Thoracic aorta (tissue), 2 donors: ENCODE measurements at regions not wholly inside any gene's neighbourhood (a gene's known extent, or its start where the extent isn't known, plus 50 kb on each side); places are given as distances from the start of the nearest gene placed in this dataset.

Source experiments
- ATAC-seq: fragments of 150-250 bp; one replicate; pipeline ENCODE4 v1.8.0; 2017; ENCODE audit warnings: low read depth; ENCODE audit not compliant: insufficient number of reproducible peaks, low FRiP score
- DNase-seq: peaks from one replicate; pipeline ENCODE4 v3.0.0-alpha.2; 2020; ENCODE audit warnings: low spot score
- H3K27ac ChIP-seq, 2 donors: fragments of 200-600 bp; sonication (generic); 1 replicate in 1 of 2; 2 replicates in 1 of 2; pipeline ENCODE4 v1.5.1; 2016; ENCODE audit warnings: mild to moderate bottlenecking in 2 of 2, moderate library complexity in 2 of 2
- H3K27me3 ChIP-seq: fragments of 200-600 bp; sonication (generic); replicated peaks from 2 replicates; pipeline ENCODE4 v1.6.0; 2016; ENCODE audit warnings: mild to moderate bottlenecking; ENCODE audit not compliant: insufficient read depth
- H3K36me3 ChIP-seq: fragments of 200-600 bp; sonication (generic); one replicate; pipeline ENCODE4 v1.5.1; 2016
- H3K4me1 ChIP-seq, 2 donors: fragments of 200-600 bp; sonication (generic); 1 replicate in 1 of 2; 2 replicates in 1 of 2; pipeline versions ENCODE4 v1.5.1 to v1.6.0; 2016; ENCODE audit warnings: low read depth in 2 of 2, mild to moderate bottlenecking in 1 of 2; ENCODE audit not compliant: control insufficient read depth in 1 of 2
- H3K4me3 ChIP-seq: fragments of 200-600 bp; sonication (generic); 2 replicates; pipeline ENCODE4 v1.5.1; 2016; ENCODE audit warnings: mild to moderate bottlenecking
- H3K9me3 ChIP-seq: fragments of 200-600 bp; sonication (generic); 2 replicates; pipeline ENCODE4 v1.5.1; 2016
- TF ChIP-seq, protein P1 (sequence below): fragments of 200-600 bp; sonication (generic); IDR thresholded peaks from one replicate; pipeline ENCODE4 v1.5.1; 2019; ENCODE audit warnings: antibody characterized with exemption

DNA sequence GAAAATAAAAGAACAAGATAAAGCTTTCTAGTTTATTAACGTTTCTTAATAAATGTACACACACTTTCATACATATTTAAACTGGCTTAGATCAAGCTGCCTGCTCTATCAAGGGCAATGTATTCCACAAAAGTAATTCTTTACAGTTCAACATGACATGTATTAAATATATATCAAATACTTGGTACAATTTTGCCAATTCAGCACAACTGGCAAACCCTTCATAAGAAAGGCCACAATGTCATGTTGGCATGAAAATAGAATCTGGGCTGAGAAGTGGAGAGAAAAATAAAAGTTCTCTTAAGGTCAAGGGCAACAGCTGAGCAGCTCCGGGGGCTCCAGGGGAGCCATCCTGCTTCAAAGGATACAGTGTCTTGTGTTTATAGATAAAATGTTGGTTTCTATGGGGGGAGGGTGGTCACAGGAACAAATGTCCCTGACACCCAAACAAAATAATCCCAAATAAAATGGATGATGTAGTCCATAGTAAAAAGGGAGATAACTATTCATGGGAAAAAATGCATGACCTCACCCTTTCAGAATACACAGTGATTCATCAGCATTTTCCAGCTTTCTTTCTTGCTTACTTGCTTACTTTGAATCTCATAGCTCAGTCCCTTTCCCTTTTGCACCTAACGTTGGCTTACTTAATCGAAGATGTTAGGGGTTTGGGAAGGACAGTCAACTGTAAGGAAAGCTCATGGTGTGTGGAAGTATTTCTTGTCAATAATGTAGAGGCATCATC lies 494.9 kb downstream of the NYAP2 start:
- peaks cover 0 to 7% of the 10 kb centered on the region in 2 donors for H3K4me1 ChIP-seq
- no peak for DNase-seq
- no peaks in the 10 kb centered on the region for H3K27me3 ChIP-seq
- no peaks in the 10 kb centered on the region for H3K9me3 ChIP-seq
- H3K27ac ChIP-seq = no peak overlapping the region
- H3K4me3 ChIP-seq = no peak overlapping the region
- TF ChIP-seq, protein P1, sequence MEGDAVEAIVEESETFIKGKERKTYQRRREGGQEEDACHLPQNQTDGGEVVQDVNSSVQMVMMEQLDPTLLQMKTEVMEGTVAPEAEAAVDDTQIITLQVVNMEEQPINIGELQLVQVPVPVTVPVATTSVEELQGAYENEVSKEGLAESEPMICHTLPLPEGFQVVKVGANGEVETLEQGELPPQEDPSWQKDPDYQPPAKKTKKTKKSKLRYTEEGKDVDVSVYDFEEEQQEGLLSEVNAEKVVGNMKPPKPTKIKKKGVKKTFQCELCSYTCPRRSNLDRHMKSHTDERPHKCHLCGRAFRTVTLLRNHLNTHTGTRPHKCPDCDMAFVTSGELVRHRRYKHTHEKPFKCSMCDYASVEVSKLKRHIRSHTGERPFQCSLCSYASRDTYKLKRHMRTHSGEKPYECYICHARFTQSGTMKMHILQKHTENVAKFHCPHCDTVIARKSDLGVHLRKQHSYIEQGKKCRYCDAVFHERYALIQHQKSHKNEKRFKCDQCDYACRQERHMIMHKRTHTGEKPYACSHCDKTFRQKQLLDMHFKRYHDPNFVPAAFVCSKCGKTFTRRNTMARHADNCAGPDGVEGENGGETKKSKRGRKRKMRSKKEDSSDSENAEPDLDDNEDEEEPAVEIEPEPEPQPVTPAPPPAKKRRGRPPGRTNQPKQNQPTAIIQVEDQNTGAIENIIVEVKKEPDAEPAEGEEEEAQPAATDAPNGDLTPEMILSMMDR = no peak
- ATAC-seq = no peak
- no peaks in the 10 kb centered on the region for H3K36me3 ChIP-seq

DNA sequence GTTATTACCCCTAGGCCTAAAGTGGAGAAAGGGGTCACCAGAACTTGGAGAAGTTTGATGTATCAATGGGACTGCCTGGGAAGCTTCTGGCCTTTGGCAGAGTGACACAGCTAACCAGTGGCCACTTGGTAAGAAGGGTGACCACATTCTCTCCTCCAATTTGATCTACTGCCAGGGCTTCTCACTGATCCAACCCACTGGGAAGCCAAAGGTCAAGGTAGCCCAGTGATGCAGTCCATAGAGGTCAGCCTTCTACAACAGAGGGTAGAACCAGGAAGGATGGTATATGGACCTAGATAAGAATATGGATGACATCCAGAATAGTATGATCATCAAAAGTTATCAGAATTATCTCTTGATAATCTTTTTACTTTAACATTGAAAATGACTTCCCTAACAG lies 493.6 kb downstream of the NYAP2 start:
- DNase-seq (no peak), ATAC-seq (no peak)
- no peak overlapping the region for H3K27ac ChIP-seq
- no peaks in the 10 kb centered on the region for H3K27me3 ChIP-seq
- H3K4me1 ChIP-seq = peaks cover 0 to 7% of the 10 kb centered on the region in 2 donors
- H3K4me3 ChIP-seq = no peak overlapping the region
- H3K9me3 ChIP-seq = no peaks in the 10 kb centered on the region
- H3K36me3 ChIP-seq = no peaks in the 10 kb centered on the region
- TF ChIP-seq, protein P1 = no peak

DNA sequence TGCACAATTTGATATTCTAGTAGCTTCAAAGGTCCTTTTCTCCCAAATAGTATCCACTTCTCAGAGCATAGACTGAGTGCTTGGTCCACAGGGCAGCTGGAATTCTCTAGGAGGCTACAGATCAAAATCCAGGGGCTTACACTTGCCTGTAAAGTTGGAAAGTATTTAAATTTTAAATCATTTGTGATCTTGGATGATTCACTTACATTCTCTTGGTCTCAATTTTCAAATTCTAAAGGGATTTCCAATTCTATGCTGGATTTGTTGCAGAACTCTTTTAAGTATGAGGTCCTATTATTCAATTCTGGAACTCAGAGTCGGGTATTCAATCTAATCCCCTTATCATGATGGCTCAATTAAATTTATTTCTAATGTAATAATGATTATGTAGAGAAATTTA lies 492.3 kb downstream of the NYAP2 start:
- H3K9me3 ChIP-seq = no peaks in the 10 kb centered on the region
- TF ChIP-seq, protein P1 = no peak
- no peak overlapping the region for H3K4me3 ChIP-seq
- H3K27me3 ChIP-seq = no peaks in the 10 kb centered on the region
- no peaks in the 10 kb centered on the region for H3K36me3 ChIP-seq
- H3K27ac ChIP-seq = no peak overlapping the region
- DNase-seq = no peak
- H3K4me1 ChIP-seq = peaks cover 0 to 7% of the 10 kb centered on the region in 2 donors
- ATAC-seq = no peak

DNA sequence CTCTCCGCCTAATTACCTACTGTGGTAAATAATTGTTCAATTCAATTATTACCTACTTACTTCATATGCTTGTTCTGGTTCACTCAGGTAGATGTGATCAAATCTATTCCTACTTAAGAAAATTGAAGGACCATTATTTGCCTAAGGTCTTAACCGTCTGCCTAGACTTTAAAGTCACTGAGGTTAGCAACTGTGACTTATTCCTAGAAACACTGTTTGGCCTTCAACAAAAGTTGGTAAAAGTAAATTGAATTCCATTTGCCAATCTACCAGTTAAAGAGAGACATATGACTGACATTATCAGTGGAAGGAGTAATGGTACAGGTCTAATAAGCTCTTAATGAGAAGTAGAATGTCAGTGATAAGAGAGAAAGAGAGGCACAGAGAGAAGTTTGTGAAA lies 491.5 kb downstream of the NYAP2 start:
- no peak for ATAC-seq
- no peaks in the 10 kb centered on the region for H3K9me3 ChIP-seq
- H3K27ac ChIP-seq = no peak overlapping the region

DNA sequence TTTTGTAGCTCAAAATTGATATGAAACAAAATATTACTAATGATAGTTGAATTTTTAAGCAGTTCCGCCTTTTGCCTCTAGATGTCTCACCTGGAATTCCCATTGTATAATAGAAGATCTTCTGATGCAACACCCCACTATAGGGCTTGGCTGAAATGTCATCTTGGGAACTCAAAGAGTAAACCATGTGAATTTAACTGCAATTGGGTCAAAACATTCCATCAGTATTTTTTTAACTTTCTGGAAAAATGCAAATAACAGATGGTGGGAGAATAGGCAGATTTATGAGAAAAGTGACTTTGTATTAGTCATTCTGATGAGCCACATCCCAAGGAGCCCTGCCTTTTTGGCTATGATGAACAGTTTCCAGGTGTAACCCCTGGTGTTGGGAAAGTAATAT lies 489.9 kb downstream of the NYAP2 start:
- H3K27ac ChIP-seq = no peak overlapping the region

More for the DNA sequence above, 491.5 kb downstream of the NYAP2 start:
- DNase-seq = no peak
- H3K27me3 ChIP-seq = no peaks in the 10 kb centered on the region
- H3K4me1 ChIP-seq = peaks cover 0 to 7% of the 10 kb centered on the region in 2 donors
- TF ChIP-seq, protein P1 = no peak
- no peak overlapping the region for H3K4me3 ChIP-seq
- no peaks in the 10 kb centered on the region for H3K36me3 ChIP-seq

More for the DNA sequence above, 489.9 kb downstream of the NYAP2 start:
- H3K4me3 ChIP-seq = no peak overlapping the region
- TF ChIP-seq, protein P1 = peak; percentile 68
- H3K36me3 ChIP-seq = no peaks in the 10 kb centered on the region
- DNase-seq (no peak), ATAC-seq (no peak)
- H3K9me3 ChIP-seq = no peaks in the 10 kb centered on the region
- H3K27me3 ChIP-seq = no peaks in the 10 kb centered on the region
- peaks cover 0 to 4% of the 10 kb centered on the region in 2 donors for H3K4me1 ChIP-seq
